ENCODE measurements at regions not wholly inside any gene's neighbourhood (a gene's known extent, or its start where the extent isn't known, plus 50 kb on each side); places are given as distances from the start of the nearest gene placed in this dataset.

DNA sequence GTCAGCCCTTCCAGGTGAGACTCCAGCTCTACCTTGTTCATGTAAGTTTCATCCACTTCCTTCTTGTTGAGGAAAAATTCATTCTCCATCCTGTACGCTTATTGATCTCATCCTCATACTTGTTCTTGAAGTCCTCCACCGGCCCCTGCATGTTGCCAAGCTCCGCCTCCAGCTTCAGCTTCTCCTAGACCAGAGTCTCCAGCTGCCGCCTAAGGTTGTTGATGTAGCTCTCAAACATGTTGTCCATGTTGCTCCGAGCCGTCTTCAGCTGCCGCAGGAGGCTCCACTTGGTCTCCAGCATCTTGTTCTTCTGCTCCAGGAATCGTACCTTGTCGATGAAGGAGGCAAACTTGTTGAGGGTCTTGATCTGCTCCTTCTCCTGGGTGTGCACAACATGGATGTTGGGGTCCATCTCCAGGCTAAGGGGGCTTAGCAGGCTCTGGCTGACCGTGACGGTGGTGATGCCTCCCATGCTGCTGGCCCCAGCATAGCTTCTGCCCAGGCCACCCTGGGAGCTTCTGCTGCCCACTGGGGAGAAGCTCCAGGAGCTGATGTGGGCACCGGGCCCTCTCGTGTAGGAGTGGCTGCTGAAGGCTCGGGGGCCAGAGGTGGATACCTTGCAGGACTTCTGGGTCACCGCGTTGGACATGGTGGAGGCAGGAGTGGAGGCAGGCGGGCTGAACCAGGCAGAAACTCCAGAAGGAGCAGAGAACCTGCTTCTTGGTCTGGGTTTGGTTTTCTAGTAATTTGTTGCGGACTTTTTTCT, 422.6 kb upstream of the ARPP21 start:
- no peak for DNase-seq
- intact Hi-C loops (cut with micrococcal nuclease; ENCODE audit: unreplicated experiment) = no loop called here
- Mint-ChIP-seq H3K27me3 (ENCODE audit: unreplicated experiment) (no peaks in the 10 kb centered on the region), H3K36me3 (ENCODE audit: insufficient read depth, unreplicated experiment) (no peaks in the 10 kb centered on the region), H3K9me3 (ENCODE audit: low read depth, unreplicated experiment) (peaks cover 2% of the 10 kb centered on the region), H3K27ac (ENCODE audit: unreplicated experiment) (no peak overlapping the region), H3K4me1 (ENCODE audit: low read depth, unreplicated experiment) (no peaks in the 10 kb centered on the region), H3K4me3 (ENCODE audit: low read depth, unreplicated experiment) (no peak overlapping the region)
- CTCF ChIA-PET = no interaction called here
- TF ChIP-seq, protein P1, sequence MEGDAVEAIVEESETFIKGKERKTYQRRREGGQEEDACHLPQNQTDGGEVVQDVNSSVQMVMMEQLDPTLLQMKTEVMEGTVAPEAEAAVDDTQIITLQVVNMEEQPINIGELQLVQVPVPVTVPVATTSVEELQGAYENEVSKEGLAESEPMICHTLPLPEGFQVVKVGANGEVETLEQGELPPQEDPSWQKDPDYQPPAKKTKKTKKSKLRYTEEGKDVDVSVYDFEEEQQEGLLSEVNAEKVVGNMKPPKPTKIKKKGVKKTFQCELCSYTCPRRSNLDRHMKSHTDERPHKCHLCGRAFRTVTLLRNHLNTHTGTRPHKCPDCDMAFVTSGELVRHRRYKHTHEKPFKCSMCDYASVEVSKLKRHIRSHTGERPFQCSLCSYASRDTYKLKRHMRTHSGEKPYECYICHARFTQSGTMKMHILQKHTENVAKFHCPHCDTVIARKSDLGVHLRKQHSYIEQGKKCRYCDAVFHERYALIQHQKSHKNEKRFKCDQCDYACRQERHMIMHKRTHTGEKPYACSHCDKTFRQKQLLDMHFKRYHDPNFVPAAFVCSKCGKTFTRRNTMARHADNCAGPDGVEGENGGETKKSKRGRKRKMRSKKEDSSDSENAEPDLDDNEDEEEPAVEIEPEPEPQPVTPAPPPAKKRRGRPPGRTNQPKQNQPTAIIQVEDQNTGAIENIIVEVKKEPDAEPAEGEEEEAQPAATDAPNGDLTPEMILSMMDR (IDR thresholded peaks at IDR 0.05; ENCODE audit: unreplicated experiment) = no peak
- BruUV-seq (replicated peaks) = no TSS peak

DNA sequence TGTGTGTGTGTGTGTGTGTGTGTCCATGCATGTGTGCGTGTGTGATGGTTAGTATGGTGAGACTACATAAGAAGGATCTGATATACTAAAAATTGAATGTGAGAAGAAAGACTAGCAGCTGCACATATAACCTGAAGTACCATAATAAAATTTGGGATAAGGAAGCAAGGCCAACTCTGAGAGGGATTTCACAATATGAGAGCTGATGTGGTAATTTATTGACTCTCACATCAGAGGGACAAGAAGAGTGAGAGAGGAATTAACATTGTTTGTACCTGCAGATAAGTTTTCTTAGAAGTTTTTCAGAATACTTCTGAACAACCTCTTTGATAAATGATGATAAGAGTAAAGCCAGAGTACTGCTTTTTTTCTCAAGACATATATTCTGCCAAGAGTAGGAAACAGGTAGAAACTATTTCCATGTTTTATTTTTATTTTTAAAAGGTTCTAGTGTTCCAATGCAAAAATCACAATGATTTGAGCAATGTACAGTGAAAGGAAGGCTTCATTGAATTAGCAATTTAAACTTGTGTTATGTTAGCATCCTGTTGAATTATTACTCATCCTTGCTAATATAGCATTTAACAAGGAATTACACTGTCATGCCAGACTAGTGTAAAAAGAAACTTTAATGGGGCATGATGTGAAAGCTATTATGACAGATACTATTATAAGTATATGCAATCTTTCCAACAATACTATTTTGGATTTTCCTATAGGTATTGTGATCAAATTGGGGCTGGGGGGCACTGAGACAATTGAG, 415.5 kb upstream of the ARPP21 start:
- CTCF ChIA-PET = no interaction called here
- H3K27me3 Mint-ChIP-seq (ENCODE audit: unreplicated experiment) = no peaks in the 10 kb centered on the region
- no TSS peak for BruUV-seq (replicated peaks)
- H3K4me3 Mint-ChIP-seq (ENCODE audit: low read depth, unreplicated experiment) = no peak overlapping the region
- no peaks in the 10 kb centered on the region for H3K4me1 Mint-ChIP-seq (ENCODE audit: low read depth, unreplicated experiment)
- TF ChIP-seq, protein P1 (IDR thresholded peaks at IDR 0.05; ENCODE audit: unreplicated experiment) = no peak
- intact Hi-C loops (cut with micrococcal nuclease; ENCODE audit: unreplicated experiment) = no loop called here
- no peak overlapping the region for H3K27ac Mint-ChIP-seq (ENCODE audit: unreplicated experiment)
- H3K9me3 Mint-ChIP-seq (ENCODE audit: low read depth, unreplicated experiment) = peaks cover 6% of the 10 kb centered on the region
- no peak for DNase-seq
- no peaks in the 10 kb centered on the region for H3K36me3 Mint-ChIP-seq (ENCODE audit: insufficient read depth, unreplicated experiment)

DNA sequence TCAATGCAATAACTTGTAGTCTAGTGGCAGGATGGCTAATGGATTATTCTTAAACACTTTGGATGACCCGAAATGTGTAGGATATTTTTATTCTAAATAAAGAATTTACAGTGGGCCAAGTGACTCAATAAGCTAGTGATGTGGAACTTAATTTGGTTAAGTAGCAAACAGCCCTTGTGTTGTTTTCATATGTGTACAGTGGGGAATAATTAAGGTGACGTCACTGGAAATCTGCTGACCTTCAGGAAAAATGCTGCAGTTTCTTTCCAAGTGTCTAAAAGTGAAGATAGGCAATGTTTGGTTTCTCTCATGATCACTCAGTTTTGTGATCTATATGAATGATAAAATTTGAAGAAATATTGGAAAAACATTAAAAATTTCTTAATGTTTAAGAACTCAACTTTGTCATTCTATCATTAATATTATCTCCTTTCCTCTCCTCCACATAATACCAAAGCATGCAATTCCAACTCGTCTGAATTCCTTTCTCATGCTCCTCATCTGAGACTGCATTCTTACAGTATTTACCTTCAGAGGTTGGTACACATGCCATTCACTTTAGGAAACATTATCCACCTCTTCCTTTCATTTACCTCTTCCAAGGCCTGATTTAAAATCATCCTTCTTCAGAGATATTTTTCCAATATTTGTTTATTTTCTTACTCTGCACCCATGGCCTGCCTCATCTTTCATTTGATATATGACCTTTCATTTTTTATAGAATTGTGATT, 414.6 kb upstream of the ARPP21 start:
- H3K36me3 Mint-ChIP-seq (ENCODE audit: insufficient read depth, unreplicated experiment) = no peaks in the 10 kb centered on the region
- no peaks in the 10 kb centered on the region for H3K27me3 Mint-ChIP-seq (ENCODE audit: unreplicated experiment)
- H3K4me3 Mint-ChIP-seq (ENCODE audit: low read depth, unreplicated experiment) = no peak overlapping the region

DNA sequence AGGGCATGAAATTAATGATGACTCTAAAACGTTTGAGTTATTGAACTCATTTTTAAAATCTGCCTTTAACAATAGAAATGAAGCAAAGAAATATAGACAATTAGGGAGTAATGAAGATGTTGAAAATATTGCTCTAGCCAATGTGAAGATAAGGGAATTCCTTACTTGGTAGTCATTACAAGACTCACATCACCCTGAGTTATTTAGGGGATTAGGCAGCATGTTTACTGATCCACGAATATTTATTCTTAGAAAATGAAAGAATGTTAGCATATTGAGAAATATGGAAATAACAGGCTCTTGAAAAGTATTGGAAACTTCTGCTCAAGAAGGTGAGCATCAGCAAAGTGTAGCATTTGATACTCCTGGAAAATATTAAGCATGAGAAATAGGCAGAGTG, 398.1 kb upstream of the ARPP21 start:
- CTCF ChIA-PET = no interaction called here
- no TSS peak for BruUV-seq (replicated peaks)
- Mint-ChIP-seq H3K36me3 (ENCODE audit: insufficient read depth, unreplicated experiment) (no peaks in the 10 kb centered on the region), H3K9me3 (ENCODE audit: low read depth, unreplicated experiment) (no peaks in the 10 kb centered on the region), H3K4me1 (ENCODE audit: low read depth, unreplicated experiment) (peaks cover 8% of the 10 kb centered on the region), H3K27ac (ENCODE audit: unreplicated experiment) (no peak overlapping the region), H3K27me3 (ENCODE audit: unreplicated experiment) (no peaks in the 10 kb centered on the region), H3K4me3 (ENCODE audit: low read depth, unreplicated experiment) (no peak overlapping the region)
- intact Hi-C loops (cut with micrococcal nuclease; ENCODE audit: unreplicated experiment) = no loop called here
- no peak for DNase-seq
- TF ChIP-seq, protein P1 (IDR thresholded peaks at IDR 0.05; ENCODE audit: unreplicated experiment) = no peak

More for the DNA sequence above, 414.6 kb upstream of the ARPP21 start:
- DNase-seq = no peak
- intact Hi-C loops (cut with micrococcal nuclease; ENCODE audit: unreplicated experiment) = no loop called here
- CTCF ChIA-PET = no interaction called here
- Mint-ChIP-seq H3K9me3 (ENCODE audit: low read depth, unreplicated experiment) (peaks cover 6% of the 10 kb centered on the region), H3K4me1 (ENCODE audit: low read depth, unreplicated experiment) (no peaks in the 10 kb centered on the region), H3K27ac (ENCODE audit: unreplicated experiment) (no peak overlapping the region)
- BruUV-seq (replicated peaks) = no TSS peak
- TF ChIP-seq, protein P1 (IDR thresholded peaks at IDR 0.05; ENCODE audit: unreplicated experiment) = no peak

Measured in Calu3 (cell line).